Prostate gland (tissue), 2 donors: ENCODE measurements at regions not wholly inside any gene's neighbourhood (a gene's known extent, or its start where the extent isn't known, plus 50 kb on each side); places are given as distances from the start of the nearest gene placed in this dataset.

Source experiments
- DNase-seq: peaks from one replicate; pipeline ENCODE4 v3.0.0-alpha.2; 2019; ENCODE audit warnings: low spot score
- H3K27ac ChIP-seq, 2 donors: fragments of 200-600 bp; sonication (generic); 2 replicates each; pipeline ENCODE4 v1.5.1; 2017 to 2019
- H3K27me3 ChIP-seq: fragments of 200-600 bp; sonication (generic); replicated peaks from 2 replicates; pipeline ENCODE4 v1.5.1; 2019; ENCODE audit not compliant: insufficient read depth
- H3K36me3 ChIP-seq, 2 donors: fragments of 200-600 bp; sonication (generic); 1 replicate in 1 of 2; 2 replicates in 1 of 2; pipeline versions ENCODE4 v1.5.1 to v1.8.1; 2017 to 2019
- H3K4me1 ChIP-seq: fragments of 200-600 bp; sonication (generic); replicated peaks from 2 replicates; pipeline ENCODE4 v1.5.1; 2019
- H3K4me3 ChIP-seq, 2 donors: fragments of 200-600 bp; sonication (generic); 2 replicates each; pipeline ENCODE4 v1.5.1; 2017 to 2019
- H3K9me3 ChIP-seq: fragments of 200-600 bp; sonication (generic); 2 replicates; pipeline ENCODE4 v1.5.1; 2017
- CTCF ChIP-seq, 4 experiments: fragments of 200-600 bp in 2 of 4; fragments of 450-650 bp in 2 of 4; sonication (generic) in 2 of 4; IDR thresholded peaks; 1 replicate in 3 of 4; 2 replicates in 1 of 4; pipeline ENCODE4 v1.5.1; 2016 to 2019; ENCODE audit warnings: antibody characterized with exemption in 4 of 4, mild to moderate bottlenecking in 2 of 4, moderate library complexity in 2 of 4
- POLR2A ChIP-seq: fragments of 450-650 bp; IDR thresholded peaks from one replicate; pipeline ENCODE4 v1.6.1; 2016; ENCODE audit warnings: antibody characterized with exemption, mild to moderate bottlenecking
- POLR2AphosphoS5 ChIP-seq: sonication (generic); formaldehyde crosslinking; IDR thresholded peaks from one replicate; pipeline ENCODE4 v1.6.1; 2017; ENCODE audit warnings: antibody characterized with exemption
- WGBS: methylation state at CpG from one replicate; pipeline ENCODE4 v1.1.5; 2018; 5-methylcytosine and 5-hydroxymethylcytosine counted together
- intact Hi-C: fragments of 100-400 bp; cut with DNase I; formaldehyde crosslinking; loops from one replicate; pipeline ENCODE4 v1.14.2; 2022

- Histone ChIP-seq H3K36me3 (no peaks in the 10 kb centered on the region), H3K9me3 (no peaks in the 10 kb centered on the region), H3K27ac (no peak overlapping the region), H3K4me3 (no peak overlapping the region), H3K4me1 (no peaks in the 10 kb centered on the region), H3K27me3 (no peaks in the 10 kb centered on the region)
- DNase-seq: no peak
- TF ChIP-seq CTCF (IDR thresholded peaks at IDR 0.05): no peak
- intact Hi-C loops: no loop called here
- 63% methylated on average over 6 of the region's 6 CpGs for WGBS
These were observed 68.9 kb upstream of the COL11A1 start for GRCh38 chr1:103177108-103177775.

GRCh38 chr1:103171041-103171590 is 62.8 kb upstream of the COL11A1 start:
- Histone ChIP-seq H3K4me1 (no peaks in the 10 kb centered on the region), H3K4me3 (no peak overlapping the region), H3K36me3 (no peaks in the 10 kb centered on the region), H3K9me3 (no peaks in the 10 kb centered on the region), H3K27ac (no peak overlapping the region), H3K27me3 (no peaks in the 10 kb centered on the region)
- no peak for DNase-seq
- 47% methylated on average over 1 of the region's 1 CpG for WGBS
- intact Hi-C loops: no loop called here
- TF ChIP-seq POLR2AphosphoS5 (no peak), CTCF (IDR thresholded peaks at IDR 0.05) (no peak), POLR2A (no peak)

GRCh38 chr1:103170609-103171008 is 62.3 kb upstream of the COL11A1 start:
- intact Hi-C loops: no loop called here
- no peak for DNase-seq
- H3K9me3 ChIP-seq: no peaks in the 10 kb centered on the region
- no peak overlapping the region for H3K4me3 ChIP-seq
- WGBS: 90% methylated on average over 7 of the region's 7 CpGs
- H3K4me1 ChIP-seq: no peaks in the 10 kb centered on the region
- H3K36me3 ChIP-seq: no peaks in the 10 kb centered on the region
- TF ChIP-seq POLR2A: no peak
- no peak for TF ChIP-seq POLR2AphosphoS5
- TF ChIP-seq CTCF (IDR thresholded peaks at IDR 0.05): no peak
- H3K27me3 ChIP-seq: no peaks in the 10 kb centered on the region
- no peak overlapping the region for H3K27ac ChIP-seq

GRCh38 chr1:103162360-103162759 is 54.0 kb upstream of the COL11A1 start:
- H3K4me1 ChIP-seq: no peaks in the 10 kb centered on the region
- WGBS: 61% methylated on average over 2 of the region's 2 CpGs
- no peak overlapping the region for H3K4me3 ChIP-seq
- intact Hi-C loops: no loop called here
- TF ChIP-seq POLR2A (no peak), CTCF (IDR thresholded peaks at IDR 0.05) (no peak), POLR2AphosphoS5 (no peak)
- H3K9me3 ChIP-seq: no peaks in the 10 kb centered on the region
- no peaks in the 10 kb centered on the region for H3K36me3 ChIP-seq
- H3K27me3 ChIP-seq: no peaks in the 10 kb centered on the region
- no peak overlapping the region for H3K27ac ChIP-seq
- DNase-seq: no peak

- H3K27me3 ChIP-seq: no peaks in the 10 kb centered on the region
- DNase-seq: no peak
- H3K36me3 ChIP-seq: no peaks in the 10 kb centered on the region
- intact Hi-C loops: no loop called here
- TF ChIP-seq CTCF (IDR thresholded peaks at IDR 0.05) (no peak), POLR2A (no peak), POLR2AphosphoS5 (no peak)
- no peak overlapping the region for H3K4me3 ChIP-seq
- no peaks in the 10 kb centered on the region for H3K4me1 ChIP-seq
- WGBS: 95% methylated on average over 1 of the region's 1 CpG
- H3K27ac ChIP-seq: no peak overlapping the region
- no peaks in the 10 kb centered on the region for H3K9me3 ChIP-seq
These were observed 52.0 kb upstream of the COL11A1 start for GRCh38 chr1:103160281-103160680.
